Liver (tissue), 3 donors: ENCODE measurements at regions not wholly inside any gene's neighbourhood (a gene's known extent, or its start where the extent isn't known, plus 50 kb on each side); places are given as distances from the start of the nearest gene placed in this dataset.

ENCODE experiments used
- CTCF ChIP-seq: fragments of 150-350 bp; IDR thresholded peaks from 2 replicates; pipeline ENCODE4 v1.5.1; 2017; ENCODE audit warnings: improper control_type of control experiment, low read depth, low read length; ENCODE audit not compliant: missing input control
- HNF4A ChIP-seq, 2 donors: conservative IDR thresholded peaks; 2 replicates each; pipeline ENCODE4 v1.6.1; 2016; ENCODE audit warnings: antibody characterized with exemption in 2 of 2, mild to moderate bottlenecking in 2 of 2
- REST ChIP-seq: IDR thresholded peaks from 2 replicates; pipeline ENCODE4 v1.6.1; 2016; ENCODE audit warnings: antibody characterized with exemption, mild to moderate bottlenecking
- RXRA ChIP-seq, 2 donors: IDR thresholded peaks; 2 replicates each; pipeline ENCODE4 v1.6.1; 2017 to 2018; ENCODE audit warnings: antibody characterized with exemption in 2 of 2, mild to moderate bottlenecking in 1 of 2
- TF ChIP-seq, protein P1 (sequence below): IDR thresholded peaks from 2 replicates; pipeline ENCODE4 v1.6.1; 2016; ENCODE audit warnings: antibody characterized with exemption
- donor health status: healthy.
- donor health status: healthy.

DNA sequence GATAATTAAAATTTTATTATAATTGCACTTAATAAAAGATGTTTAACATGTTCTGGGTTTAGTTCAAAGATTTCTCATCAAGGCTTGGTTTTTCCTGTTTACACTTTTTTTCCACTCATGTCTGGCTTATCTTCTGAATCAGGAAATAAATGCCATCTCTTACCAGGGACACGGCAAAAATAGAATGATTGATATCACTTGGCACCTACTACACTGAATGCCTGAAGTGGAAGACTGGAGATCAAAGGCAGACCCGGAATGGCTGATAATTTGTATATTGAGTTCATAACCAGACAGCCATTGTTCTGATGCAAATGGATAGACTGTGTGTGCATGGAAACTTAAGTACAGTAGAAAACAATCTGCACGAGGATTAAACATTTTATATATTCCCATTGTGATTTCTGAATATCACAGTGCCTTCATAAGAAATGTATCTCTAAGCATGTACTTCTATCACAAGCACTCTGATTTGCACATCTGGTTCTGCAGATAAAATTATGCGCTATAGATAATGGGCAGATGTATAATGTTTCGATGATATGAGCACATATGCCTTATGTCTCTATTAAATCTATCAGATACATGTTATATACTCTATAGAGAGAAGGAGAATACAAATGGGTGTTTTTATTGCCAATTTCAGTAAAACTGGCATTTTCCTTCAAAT is 304.8 kb downstream of the RND3 start:
- TF ChIP-seq CTCF: no peak
- no peak for TF ChIP-seq RXRA (IDR thresholded peaks at IDR 0.05)
- TF ChIP-seq REST: no peak
- no peak for TF ChIP-seq HNF4A (conservative IDR thresholded peaks at IDR 0.05)
- TF ChIP-seq, protein P1, sequence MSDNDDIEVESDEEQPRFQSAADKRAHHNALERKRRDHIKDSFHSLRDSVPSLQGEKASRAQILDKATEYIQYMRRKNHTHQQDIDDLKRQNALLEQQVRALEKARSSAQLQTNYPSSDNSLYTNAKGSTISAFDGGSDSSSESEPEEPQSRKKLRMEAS: no peak
